ENCODE measurements at regions not wholly inside any gene's neighbourhood (a gene's known extent, or its start where the extent isn't known, plus 50 kb on each side); places are given as distances from the start of the nearest gene placed in this dataset.

- Mint-ChIP-seq H3K4me3 (no peak overlapping the region), H3K27ac (no peak overlapping the region), H3K4me1 (no peaks in the 10 kb centered on the region), H3K9me3 (peaks cover 0 to 8% (median 5%) of the 10 kb centered on the region in 6 donors), H3K27me3 (ENCODE audit: low read depth in 3 of 3) (no peaks in the 10 kb centered on the region), H3K36me3 (no peaks in the 10 kb centered on the region)
- DNase-seq = no peak
These were observed 184.6 kb downstream of the SLC6A15 start for GRCh38 chr12:84727961-84728360.

GRCh38 chr12:84726780-84727179, 185.8 kb downstream of the SLC6A15 start:
- H3K27me3 Mint-ChIP-seq (ENCODE audit: low read depth in 3 of 3) = no peaks in the 10 kb centered on the region
- no peaks in the 10 kb centered on the region for H3K36me3 Mint-ChIP-seq
- no peak overlapping the region for H3K27ac Mint-ChIP-seq
- no peak for DNase-seq
- no peaks in the 10 kb centered on the region for H3K4me1 Mint-ChIP-seq
- peaks cover 0 to 9% (median 6%) of the 10 kb centered on the region in 6 donors for H3K9me3 Mint-ChIP-seq
- no peak overlapping the region for H3K4me3 Mint-ChIP-seq

DNA sequence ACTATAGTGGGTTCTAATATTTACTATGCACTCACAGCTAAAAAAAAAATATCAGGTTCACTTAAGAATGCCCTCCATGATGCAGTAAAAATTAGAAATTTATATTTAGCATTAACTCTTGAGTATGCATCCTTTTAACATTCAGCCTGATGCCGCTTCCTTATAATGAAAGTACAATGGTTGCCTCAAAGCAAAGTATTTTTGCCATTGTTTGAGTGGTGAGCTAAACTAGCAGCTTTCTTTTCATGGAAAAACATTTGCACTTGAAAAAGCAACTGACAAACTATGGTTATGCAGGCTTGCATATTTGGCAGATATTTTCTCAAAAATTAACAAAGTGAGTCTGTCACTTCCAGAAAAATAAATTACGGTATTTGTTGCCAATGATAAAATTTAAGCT, 188.6 kb downstream of the SLC6A15 start:
- Mint-ChIP-seq H3K27me3 (ENCODE audit: low read depth in 3 of 3) (no peaks in the 10 kb centered on the region), H3K9me3 (peaks cover 2 to 12% (median 7%) of the 10 kb centered on the region in 6 donors), H3K4me1 (no peaks in the 10 kb centered on the region), H3K36me3 (no peaks in the 10 kb centered on the region), H3K27ac (no peak overlapping the region), H3K4me3 (no peak overlapping the region)
- no peak for DNase-seq

- Mint-ChIP-seq H3K4me3 (no peak overlapping the region), H3K27me3 (ENCODE audit: low read depth in 3 of 3) (no peaks in the 10 kb centered on the region), H3K4me1 (no peaks in the 10 kb centered on the region), H3K36me3 (no peaks in the 10 kb centered on the region), H3K9me3 (peaks cover 0 to 14% (median 8%) of the 10 kb centered on the region in 6 donors), H3K27ac (no peak overlapping the region)
- DNase-seq = no peak
These were observed 192.6 kb downstream of the SLC6A15 start for GRCh38 chr12:84719997-84720396.

GRCh38 chr12:84718906-84719305, 193.7 kb downstream of the SLC6A15 start:
- Mint-ChIP-seq H3K4me1 (no peaks in the 10 kb centered on the region), H3K4me3 (no peak overlapping the region), H3K36me3 (no peaks in the 10 kb centered on the region), H3K27ac (no peak overlapping the region), H3K27me3 (ENCODE audit: low read depth in 3 of 3) (no peaks in the 10 kb centered on the region), H3K9me3 (peaks cover 0 to 14% (median 8%) of the 10 kb centered on the region in 6 donors)
- no peak for DNase-seq

- no peak for DNase-seq
- no peaks in the 10 kb centered on the region for H3K4me1 Mint-ChIP-seq
- H3K9me3 Mint-ChIP-seq = peaks cover 0 to 19% (median 3%) of the 10 kb centered on the region in 6 donors
- no peaks in the 10 kb centered on the region for H3K27me3 Mint-ChIP-seq (ENCODE audit: low read depth in 3 of 3)
- H3K36me3 Mint-ChIP-seq = no peaks in the 10 kb centered on the region
- H3K4me3 Mint-ChIP-seq = no peak overlapping the region
- H3K27ac Mint-ChIP-seq = no peak overlapping the region
These were observed 199.9 kb downstream of the SLC6A15 start for GRCh38 chr12:84712747-84713146.

DNA sequence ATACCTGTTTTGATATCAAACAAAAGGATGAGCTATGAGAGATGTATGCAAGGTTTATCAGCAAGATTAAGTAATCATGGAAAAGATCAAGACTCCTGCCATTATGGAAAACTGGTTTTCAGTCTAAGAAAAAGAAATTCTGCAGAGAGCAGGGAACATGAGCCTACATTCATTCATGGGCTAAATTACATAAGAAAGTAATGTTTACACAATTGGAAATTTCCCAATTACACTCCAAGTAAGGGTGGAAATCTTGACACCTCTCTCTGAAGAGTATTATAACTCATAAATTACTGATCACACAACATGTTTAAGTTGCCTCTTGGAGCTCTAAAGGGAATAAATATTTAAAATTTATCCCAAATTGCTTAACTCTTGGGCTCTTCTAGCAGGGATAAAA, 206.2 kb downstream of the SLC6A15 start:
- Mint-ChIP-seq H3K4me1 (no peaks in the 10 kb centered on the region), H3K9me3 (peaks cover 0 to 10% (median 3%) of the 10 kb centered on the region in 6 donors), H3K27ac (no peak overlapping the region), H3K4me3 (no peak overlapping the region), H3K36me3 (no peaks in the 10 kb centered on the region), H3K27me3 (ENCODE audit: low read depth in 3 of 3) (no peaks in the 10 kb centered on the region)
- DNase-seq = no peak

GRCh38 chr12:84704856-84705255, 207.7 kb downstream of the SLC6A15 start:
- H3K4me1 Mint-ChIP-seq = no peaks in the 10 kb centered on the region
- no peak for DNase-seq
- H3K27ac Mint-ChIP-seq = no peak overlapping the region
- H3K9me3 Mint-ChIP-seq = peaks cover 0 to 10% (median 2%) of the 10 kb centered on the region in 6 donors
- no peaks in the 10 kb centered on the region for H3K27me3 Mint-ChIP-seq (ENCODE audit: low read depth in 3 of 3)
- no peak overlapping the region for H3K4me3 Mint-ChIP-seq
- H3K36me3 Mint-ChIP-seq = no peaks in the 10 kb centered on the region

- H3K36me3 Mint-ChIP-seq = no peaks in the 10 kb centered on the region
- H3K9me3 Mint-ChIP-seq = peaks cover 0 to 11% (median 3%) of the 10 kb centered on the region in 6 donors
- H3K27ac Mint-ChIP-seq = no peak overlapping the region
- H3K4me1 Mint-ChIP-seq = no peaks in the 10 kb centered on the region
- no peaks in the 10 kb centered on the region for H3K27me3 Mint-ChIP-seq (ENCODE audit: low read depth in 3 of 3)
- no peak for DNase-seq
- no peak overlapping the region for H3K4me3 Mint-ChIP-seq
These were observed 210.6 kb downstream of the SLC6A15 start for GRCh38 chr12:84702001-84702400.

DNA sequence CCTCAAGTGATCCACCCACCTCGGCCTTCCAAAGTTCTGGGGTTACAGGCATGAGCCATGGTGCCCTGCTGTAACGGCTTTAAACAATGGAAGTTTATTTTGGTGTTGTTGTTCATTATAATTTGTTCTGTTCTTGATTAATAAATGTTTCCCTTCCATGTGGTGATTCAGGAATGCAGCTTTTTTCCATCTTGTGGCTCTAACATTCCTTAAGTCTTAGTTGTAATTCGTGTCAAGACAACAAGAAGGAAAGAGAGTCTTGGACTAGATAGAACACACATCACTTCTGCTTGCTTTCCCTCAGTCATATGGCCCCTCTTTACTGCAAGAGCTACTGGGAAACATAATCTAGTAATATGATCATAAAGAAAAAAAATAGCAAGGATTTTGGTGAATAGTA, 211.6 kb downstream of the SLC6A15 start:
- Mint-ChIP-seq H3K9me3 (peaks cover 0 to 18% (median 4%) of the 10 kb centered on the region in 6 donors), H3K36me3 (no peaks in the 10 kb centered on the region), H3K4me3 (no peak overlapping the region), H3K27me3 (ENCODE audit: low read depth in 3 of 3) (no peaks in the 10 kb centered on the region), H3K4me1 (no peaks in the 10 kb centered on the region), H3K27ac (no peak overlapping the region)
- no peak for DNase-seq

DNA sequence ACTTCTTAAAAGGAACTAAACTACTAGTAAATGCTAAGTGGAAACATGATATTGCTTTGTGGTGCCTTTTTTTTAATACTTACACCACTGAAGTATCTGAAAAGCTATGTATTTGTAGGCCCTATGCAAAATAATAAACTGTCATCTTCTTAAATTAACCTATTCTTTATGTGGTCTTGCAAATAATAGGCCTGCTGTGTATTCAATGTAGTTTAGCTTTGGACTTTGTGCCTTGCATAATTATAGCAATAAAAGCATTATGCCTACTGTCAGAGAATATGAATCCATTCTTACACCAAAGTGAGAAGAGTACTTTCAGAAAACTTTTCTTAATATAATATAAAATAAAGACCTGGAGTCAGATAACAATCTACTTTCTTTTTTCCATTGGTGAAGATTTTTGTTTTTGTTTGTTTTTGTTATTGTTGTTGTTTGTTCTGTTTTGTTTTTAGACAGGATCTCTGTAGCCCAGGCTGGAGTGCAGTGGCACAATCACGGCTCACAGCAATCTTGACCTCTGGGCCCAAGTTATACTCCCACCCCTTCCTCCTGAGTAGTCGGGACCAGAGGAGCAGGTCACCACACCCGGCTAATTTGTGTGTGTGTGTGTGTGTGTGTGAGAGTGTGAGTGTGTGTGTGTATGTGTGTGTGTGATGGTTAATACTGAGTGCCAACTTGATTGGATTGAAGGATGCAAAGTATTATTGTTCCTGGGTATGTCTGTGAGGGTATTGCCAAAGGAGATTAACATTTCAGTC, 213.8 kb downstream of the SLC6A15 start:
- peaks cover 0 to 2% (median 0%) of the 10 kb centered on the region in 3 donors for H3K27me3 Mint-ChIP-seq (ENCODE audit: low read depth in 3 of 3)
- peaks cover 0 to 21% (median 6%) of the 10 kb centered on the region in 6 donors for H3K9me3 Mint-ChIP-seq
- no peaks in the 10 kb centered on the region for H3K4me1 Mint-ChIP-seq
- no peak overlapping the region for H3K4me3 Mint-ChIP-seq
- DNase-seq = no peak
- no peaks in the 10 kb centered on the region for H3K36me3 Mint-ChIP-seq
- H3K27ac Mint-ChIP-seq = no peak overlapping the region

DNA sequence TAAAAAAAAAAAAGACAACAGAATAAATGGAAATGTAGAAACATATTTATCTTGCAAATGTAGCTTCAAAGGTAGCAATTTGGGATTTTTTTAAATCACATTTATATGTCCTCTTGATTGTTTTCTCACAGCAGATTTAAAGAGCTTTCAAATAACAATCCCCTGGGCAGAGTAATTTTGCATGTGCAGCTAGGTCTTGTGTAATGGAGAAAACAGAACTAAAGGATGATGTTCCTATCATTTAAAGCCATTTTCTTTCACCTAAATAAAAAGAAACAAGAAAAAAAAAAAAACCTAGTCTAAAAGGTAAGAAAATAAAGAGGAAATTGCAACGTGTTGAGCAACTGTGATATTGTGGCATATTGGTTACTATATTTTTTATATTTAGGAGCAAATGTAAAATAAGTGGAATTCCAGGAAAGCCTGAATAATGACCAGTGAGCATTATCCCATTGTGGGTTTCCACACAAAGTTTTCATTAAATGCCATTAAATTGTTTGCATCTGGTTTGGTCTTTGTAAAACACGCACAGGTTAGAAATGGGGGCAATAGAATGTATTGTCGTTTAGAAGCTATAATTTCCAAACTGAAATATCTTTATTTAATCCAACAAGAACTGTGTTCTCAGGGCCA, 215.6 kb downstream of the SLC6A15 start:
- Mint-ChIP-seq H3K4me3 (no peak overlapping the region), H3K27ac (no peak overlapping the region), H3K36me3 (no peaks in the 10 kb centered on the region), H3K27me3 (ENCODE audit: low read depth in 3 of 3) (peaks cover 0 to 2% (median 0%) of the 10 kb centered on the region in 3 donors), H3K9me3 (peaks cover 0 to 22% (median 6%) of the 10 kb centered on the region in 6 donors), H3K4me1 (no peaks in the 10 kb centered on the region)
- no peak for DNase-seq

DNA sequence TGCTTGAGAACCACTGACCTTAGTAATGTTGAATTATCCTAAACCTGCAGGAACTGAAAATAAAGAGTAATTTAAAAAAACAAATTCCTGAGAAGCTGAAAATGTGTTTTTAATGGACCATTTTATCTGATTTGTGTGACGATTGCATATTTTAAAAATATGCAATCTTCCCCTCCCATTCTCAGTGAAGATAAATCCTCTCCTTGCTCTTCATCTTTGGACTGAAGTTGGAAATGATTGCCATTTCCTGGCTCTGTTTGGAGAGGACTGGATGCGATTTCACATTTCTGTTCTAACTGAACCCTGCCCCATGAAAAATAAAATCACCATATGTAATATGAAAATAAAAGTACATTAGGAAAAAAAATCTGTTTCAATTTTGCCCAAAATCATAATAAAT, 216.3 kb downstream of the SLC6A15 start:
- Mint-ChIP-seq H3K36me3 (no peaks in the 10 kb centered on the region), H3K4me3 (no peak overlapping the region), H3K4me1 (no peaks in the 10 kb centered on the region), H3K27me3 (ENCODE audit: low read depth in 3 of 3) (peaks cover 0 to 2% (median 0%) of the 10 kb centered on the region in 3 donors), H3K9me3 (peaks cover 0 to 24% (median 4%) of the 10 kb centered on the region in 6 donors), H3K27ac (no peak overlapping the region)
- DNase-seq = no peak

GRCh38 chr12:84694116-84694515, 218.5 kb downstream of the SLC6A15 start:
- H3K27ac Mint-ChIP-seq = no peak overlapping the region
- peaks cover 0 to 30% (median 6%) of the 10 kb centered on the region in 6 donors for H3K9me3 Mint-ChIP-seq
- H3K36me3 Mint-ChIP-seq = no peaks in the 10 kb centered on the region
- H3K27me3 Mint-ChIP-seq (ENCODE audit: low read depth in 3 of 3) = peaks cover 0 to 2% (median 0%) of the 10 kb centered on the region in 3 donors
- DNase-seq = no peak
- no peaks in the 10 kb centered on the region for H3K4me1 Mint-ChIP-seq
- no peak overlapping the region for H3K4me3 Mint-ChIP-seq
